D341Med (cell line): ENCODE measurements at regions not wholly inside any gene's neighbourhood (a gene's known extent, or its start where the extent isn't known, plus 50 kb on each side); places are given as distances from the start of the nearest gene placed in this dataset.

ENCODE experiments used
- DNase-seq: peaks from one replicate; pipeline ENCODE4 v3.0.0; 2012; ENCODE audit warnings: low spot score

GRCh38 chr14:97350894-97351731 lies 553.9 kb downstream of the VRK1 start:
- DNase-seq: no peak

GRCh38 chr14:97353102-97353501 lies 555.9 kb downstream of the VRK1 start:
- DNase-seq: no peak

DNA sequence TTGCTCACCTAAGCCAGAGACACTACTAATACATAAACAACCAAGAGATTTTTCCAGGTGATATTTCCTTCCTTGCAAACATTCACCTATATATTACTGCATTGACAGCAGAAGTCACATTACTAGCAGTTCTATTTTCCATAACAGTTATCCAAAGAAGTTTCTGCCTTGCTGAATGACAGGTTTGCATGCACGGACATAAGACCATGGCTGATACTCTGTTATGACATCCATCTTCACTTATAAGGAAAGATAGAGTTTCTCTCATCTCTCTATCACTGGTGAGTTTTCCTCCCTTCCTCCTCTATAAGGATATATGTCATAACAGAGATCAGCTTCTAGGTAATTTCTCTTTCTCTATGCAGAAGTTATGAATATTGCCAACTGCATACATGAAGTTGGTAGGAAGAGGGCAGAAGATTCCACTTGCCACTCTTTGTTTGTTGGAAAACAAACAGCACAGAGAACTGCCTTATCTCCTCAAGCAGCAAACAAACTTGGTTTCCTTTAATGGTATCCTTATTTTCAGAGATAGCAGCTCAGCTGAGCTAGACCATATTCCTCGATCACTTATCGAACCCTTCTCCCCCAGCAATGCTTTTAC lies 557.0 kb downstream of the VRK1 start:
- DNase-seq: no peak

DNA sequence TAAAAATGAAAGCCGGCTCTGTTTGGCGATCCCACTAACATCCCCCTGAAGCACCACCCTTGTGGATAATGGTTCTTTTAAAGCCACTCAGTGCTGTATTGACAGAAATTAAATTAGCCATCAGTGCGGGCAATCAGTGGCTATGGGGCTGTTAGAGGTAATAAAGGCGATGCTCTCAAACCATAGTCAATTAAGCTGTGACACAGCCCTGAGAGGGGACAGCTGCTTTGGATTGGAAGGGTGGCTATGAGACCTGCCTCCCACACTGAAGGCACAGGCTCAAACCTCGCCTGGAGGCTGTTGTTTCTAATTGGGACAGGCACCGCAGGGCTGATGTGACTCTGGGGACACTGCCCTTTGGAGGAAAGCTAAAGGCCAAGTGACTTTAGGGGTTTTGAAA lies 562.2 kb downstream of the VRK1 start:
- no peak for DNase-seq

- DNase-seq: no peak
Observed at GRCh38 chr14:97361181-97361580, 564.0 kb downstream of the VRK1 start.

- DNase-seq: no peak
Observed at GRCh38 chr14:97361958-97362357, 564.8 kb downstream of the VRK1 start.

- DNase-seq: no peak
Observed at GRCh38 chr14:97366400-97366799, 569.2 kb downstream of the VRK1 start.

GRCh38 chr14:97367278-97367677 lies 570.1 kb downstream of the VRK1 start:
- no peak for DNase-seq

DNA sequence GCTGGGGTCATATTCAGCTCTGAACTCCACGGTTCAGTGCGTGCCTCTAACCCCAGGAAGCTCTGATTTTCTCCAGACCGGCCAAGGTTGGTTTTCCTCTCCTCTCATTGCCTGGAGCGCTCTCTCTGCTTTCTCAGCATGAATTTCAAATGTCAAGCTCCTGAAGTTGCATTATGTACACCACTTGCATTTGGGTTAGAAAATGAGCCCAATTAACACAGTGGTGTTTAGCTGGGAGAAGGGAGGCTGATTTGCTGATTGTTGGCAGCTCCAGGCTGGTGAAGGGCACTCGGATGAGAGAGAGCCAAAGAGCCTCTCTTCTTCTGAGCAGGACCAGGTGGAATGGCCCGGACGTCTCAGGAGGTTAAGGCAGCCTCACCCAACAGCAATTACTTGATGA lies 570.9 kb downstream of the VRK1 start:
- DNase-seq: no peak

GRCh38 chr14:97368900-97369564 lies 571.9 kb downstream of the VRK1 start:
- DNase-seq: no peak

GRCh38 chr14:97369901-97370300 lies 572.7 kb downstream of the VRK1 start:
- no peak for DNase-seq

DNA sequence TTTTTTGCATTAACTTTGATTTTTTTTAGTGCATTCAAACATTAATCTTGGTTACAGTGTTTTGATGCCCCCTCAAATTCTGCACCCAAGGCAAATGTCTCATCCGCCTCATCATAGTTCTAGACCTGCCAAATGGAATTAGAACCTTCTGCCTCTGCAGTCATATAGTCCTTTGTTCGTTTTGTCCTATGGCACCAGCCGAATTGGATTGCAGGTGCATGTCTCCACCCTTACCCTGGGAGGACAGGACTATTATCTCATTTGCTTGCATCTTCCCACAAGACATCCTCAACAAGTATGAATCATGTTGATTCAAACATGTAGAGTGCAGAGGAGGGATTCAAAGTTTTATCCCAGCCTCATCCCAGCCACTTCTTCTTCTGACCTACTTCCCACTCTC lies 579.1 kb downstream of the VRK1 start:
- DNase-seq: no peak

- no peak for DNase-seq
Observed at GRCh38 chr14:97377550-97377949, 580.4 kb downstream of the VRK1 start.

- no peak for DNase-seq
Observed at GRCh38 chr14:97379091-97379531, 581.9 kb downstream of the VRK1 start.

- no peak for DNase-seq
Observed at GRCh38 chr14:97380539-97380941, 583.4 kb downstream of the VRK1 start.

DNA sequence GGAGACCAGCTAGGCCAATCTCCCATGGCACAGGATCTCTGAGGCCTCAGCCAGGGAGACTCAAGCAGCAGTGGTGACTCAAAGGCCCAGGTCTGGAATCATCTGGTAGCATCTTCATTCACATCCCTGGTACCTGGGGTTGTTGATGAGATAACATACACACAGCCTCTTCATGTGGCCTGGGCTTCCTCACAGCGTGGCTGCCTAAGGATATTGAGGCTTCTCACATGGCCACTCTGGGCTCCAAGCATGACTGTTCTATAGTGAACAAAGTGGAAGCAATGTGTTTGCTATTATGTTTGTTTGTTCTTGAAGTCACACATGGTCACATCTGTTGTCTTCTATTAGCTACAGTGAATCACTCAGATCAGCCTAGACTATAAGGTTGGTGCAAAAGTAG lies 584.1 kb downstream of the VRK1 start:
- no peak for DNase-seq

DNA sequence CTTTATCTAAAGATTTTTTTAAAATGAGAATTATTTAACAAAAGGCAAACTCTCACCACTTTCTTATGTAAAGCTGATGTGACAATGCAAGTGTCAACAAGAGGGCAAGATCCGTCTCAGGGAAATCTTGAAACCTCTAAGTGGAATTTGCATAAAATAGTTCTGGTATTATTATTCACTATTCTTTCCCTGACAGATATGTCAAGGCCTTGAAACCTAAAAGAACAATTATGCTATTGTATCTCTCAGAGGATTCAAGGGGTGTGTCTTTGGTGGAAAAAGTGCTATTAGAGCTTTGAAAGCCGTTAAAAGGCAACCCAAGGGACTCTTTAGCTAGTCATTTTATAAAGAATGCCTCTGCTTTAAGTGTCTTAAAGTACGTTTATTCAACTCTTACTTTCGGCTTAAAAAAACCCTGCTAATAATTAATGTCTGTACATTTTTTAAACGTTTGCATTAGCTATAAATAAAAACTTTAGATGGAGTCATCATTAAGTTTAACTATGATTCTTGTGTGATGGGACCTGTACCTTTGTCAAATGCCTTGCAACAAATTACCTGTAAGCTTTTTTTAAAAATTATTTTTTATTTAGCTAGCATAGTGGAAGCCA lies 585.5 kb downstream of the VRK1 start:
- DNase-seq: no peak

GRCh38 chr14:97385727-97386126 lies 588.5 kb downstream of the VRK1 start:
- no peak for DNase-seq

GRCh38 chr14:97387252-97387874 lies 590.2 kb downstream of the VRK1 start:
- no peak for DNase-seq

GRCh38 chr14:97388408-97388807 lies 591.2 kb downstream of the VRK1 start:
- DNase-seq: no peak

DNA sequence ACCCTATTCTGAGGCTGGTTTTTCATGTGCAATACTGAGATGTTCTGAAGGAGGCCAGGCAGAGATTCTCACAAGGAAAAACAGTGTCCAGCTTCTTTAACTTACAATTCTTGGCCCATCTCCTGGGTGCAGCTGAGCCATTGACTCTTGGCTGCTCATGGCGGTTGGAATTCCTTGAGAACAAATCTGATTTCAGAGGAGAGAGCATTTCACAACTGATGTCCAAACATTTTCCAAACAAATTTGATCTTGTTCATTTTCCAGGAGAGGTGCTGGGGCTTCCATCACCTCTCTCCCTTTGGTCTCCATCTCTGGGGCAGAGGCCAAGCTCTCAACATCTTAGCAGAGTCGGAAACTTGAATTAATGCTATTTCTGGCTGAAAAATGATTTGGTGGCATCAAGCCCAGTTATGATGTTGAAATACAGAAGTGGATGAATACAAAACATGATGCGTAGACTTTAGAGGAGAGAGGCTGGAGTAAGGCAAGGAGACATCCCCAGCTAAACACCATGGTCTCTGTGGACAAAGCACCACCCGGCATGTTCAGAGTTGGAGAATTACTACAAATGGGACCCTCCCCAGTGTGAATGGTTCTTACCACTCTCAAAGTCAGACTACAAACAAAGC lies 593.0 kb downstream of the VRK1 start:
- no peak for DNase-seq

DNA sequence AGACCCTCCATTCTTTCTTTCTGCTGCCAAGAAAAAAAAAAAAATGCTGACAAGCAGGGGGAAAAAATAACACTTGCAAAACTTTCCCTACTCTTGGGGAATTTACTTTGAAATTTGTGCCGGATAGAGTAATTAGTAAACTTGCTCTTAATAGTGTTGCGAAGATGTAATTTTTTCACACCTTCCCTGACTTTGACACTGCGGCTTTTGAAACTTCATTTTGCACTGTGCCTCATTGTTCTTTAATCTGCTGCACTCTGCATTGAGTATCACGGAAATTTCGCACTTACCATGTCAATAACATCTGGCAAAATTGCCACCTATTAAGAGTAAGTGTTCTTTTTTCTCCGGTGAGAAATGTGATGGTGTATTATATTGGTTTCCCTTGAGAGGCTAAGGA lies 596.1 kb downstream of the VRK1 start:
- DNase-seq: no peak
